HCEC 1CT (cell line): ENCODE measurements at regions not wholly inside any gene's neighbourhood (a gene's known extent, or its start where the extent isn't known, plus 50 kb on each side); places are given as distances from the start of the nearest gene placed in this dataset.
"Not testable (repeated sequence)": the region's sequence is repeated elsewhere in the genome, so short reads cannot be mapped to it uniquely, and the experiment has no call there.

ENCODE experiments used
- DNase-seq: peaks from one replicate; pipeline ENCODE4 v3.0.0-alpha.2; 2017

DNA sequence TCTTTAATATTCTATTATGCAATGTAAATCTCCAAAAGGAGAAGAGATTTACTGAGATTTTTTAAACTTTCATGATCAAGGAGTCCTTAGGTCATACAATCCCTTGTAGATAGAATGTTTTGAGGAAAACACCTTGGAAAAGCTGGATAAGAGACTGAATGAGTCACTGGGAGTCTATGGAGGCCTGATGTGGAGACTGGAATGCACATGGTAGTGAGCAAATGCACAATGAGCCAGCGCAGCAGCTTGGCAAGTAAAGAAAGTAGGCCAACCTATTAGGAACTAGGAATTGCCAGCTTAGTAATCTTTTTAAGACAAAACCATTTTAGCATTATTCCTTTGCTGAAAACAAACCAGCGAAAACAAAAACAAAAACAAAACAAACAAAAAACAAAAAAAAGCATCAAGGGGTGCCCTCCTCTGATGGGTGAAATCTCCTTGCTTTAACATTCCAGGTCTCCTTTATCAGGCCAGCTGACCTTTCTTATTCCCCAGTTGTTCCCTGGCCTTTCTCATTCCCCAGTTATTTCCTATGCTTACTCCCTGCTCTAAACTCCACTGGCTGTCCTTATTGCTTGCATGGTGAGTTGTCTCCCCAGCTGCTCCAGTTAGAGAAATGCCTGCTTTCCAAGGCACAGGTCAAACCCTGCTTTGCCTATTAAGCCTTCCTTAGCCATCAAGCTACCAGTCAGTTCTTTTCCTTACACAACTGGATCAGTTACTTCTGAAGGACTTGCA, 135.8 kb downstream of the PLCE1 start:
- peak; percentile 68 for DNase-seq

DNA sequence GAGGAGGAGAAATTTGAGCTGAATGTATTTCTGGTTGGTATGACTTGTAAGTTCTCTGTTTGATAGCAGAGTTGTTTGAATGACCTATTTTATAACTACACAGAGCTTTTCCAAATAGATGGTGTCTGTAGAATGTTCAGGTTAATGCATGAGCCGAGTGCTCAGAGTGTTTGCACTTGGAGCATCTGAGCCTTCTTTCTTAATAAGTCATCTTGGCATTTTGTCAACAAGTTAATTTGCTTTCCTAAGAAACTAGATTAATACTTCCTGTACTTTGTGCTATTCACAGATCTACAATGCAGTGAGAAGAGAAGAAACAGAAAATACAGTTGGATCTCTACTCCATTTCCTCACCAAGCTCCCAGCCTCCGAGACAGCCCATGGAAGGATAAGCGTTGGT, 138.2 kb downstream of the PLCE1 start:
- peak; percentile 63 for DNase-seq

GRCh38 chr10:94133239-94133638, 139.5 kb downstream of the PLCE1 start:
- no peak for DNase-seq

DNA sequence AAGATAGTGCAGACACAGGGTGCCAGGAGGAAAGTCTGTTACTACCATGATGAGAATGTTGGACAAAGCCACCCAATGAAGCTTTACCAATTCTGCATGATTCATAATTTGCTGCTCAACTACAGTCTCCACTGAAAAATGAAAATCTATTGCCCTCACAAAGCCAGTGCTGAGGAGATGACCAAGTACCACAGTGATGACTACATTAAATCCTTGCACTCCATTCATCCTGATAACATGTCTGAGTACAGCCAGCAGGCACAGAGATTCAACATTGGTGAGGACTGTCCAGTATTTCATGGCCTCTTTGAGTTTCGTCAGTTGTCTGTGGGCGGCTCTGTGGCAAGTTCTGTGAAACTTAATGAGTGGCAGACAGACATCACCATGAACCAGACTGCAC, 144.0 kb downstream of the PLCE1 start:
- DNase-seq, result no peak

- peak; percentile 75 for DNase-seq
Observed at GRCh38 chr10:94138391-94138790, 144.7 kb downstream of the PLCE1 start.

GRCh38 chr10:94143261-94143660, 149.5 kb downstream of the PLCE1 start:
- no peak for DNase-seq

GRCh38 chr10:94146313-94146712, 152.6 kb downstream of the PLCE1 start:
- DNase-seq, result no peak

DNA sequence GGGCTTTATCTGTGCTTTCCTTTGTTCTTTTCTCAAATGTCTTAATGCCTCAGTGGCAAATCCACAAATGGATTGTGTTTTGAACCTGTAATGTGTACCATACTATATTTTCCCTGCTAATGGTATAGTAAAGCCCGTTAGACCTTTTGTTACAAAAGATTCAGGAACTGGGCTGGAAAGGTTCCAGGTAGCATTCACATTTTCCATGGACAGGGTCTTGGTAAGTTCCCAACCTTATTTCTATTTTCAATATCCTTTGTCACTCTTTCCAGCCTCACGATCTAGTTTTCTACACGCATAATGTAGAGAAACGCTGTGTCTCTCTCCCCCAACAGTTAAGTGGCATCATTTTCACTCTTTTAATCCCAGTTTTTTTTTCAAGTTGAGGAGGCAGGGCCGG, 153.0 kb downstream of the PLCE1 start:
- no peak for DNase-seq

DNA sequence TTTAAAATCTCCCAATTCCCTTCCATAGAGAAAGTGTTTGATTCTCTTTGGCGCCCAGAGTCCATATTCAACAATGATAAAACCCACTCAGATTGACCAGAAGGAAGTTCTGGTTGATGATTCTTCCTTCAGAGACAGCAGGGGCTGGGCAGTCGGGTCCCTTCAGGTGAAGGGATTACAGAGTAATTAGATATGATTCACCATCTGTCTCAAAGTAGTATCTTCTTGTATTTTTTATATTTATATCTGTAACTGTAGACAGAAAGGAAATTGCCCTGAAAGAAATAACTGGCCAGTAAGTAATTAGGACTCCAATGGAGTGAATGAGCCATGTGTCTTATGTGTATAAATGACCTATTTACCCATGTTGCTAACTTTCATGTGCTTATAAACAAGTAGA, 156.0 kb downstream of the PLCE1 start:
- DNase-seq, result no peak

DNA sequence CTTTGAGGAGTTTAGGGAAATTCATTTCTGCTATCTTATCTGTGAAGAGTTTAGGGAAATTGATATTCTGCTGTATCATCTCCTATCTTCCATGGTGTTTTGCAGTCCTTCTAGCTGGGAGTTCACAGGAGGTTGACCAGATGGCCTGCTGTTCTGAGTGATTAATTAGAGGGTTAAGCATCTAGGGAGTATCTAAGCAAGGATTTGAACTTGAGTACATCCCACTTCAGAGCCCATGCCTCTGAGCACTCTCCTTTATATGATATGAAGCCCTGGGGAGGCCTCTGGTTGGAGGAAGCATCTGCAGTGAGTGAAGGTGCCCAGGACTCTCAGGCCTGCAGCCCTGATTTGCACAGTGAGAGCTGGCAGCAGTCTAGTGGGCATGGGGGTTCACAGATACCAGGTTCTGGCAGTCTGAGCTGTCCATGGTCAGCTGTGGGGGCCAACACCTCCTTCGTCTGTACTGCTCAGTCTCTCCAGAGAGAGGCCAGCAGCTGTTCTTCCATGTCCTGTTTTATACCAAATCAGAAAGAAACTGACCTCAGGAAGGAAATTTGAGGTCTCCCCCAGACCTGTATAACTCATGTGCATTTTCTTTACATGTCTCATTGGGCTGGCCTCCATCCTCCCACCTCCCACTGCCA, 156.9 kb downstream of the PLCE1 start:
- no peak for DNase-seq

GRCh38 chr10:94155722-94156271, 162.1 kb downstream of the PLCE1 start:
- no peak for DNase-seq

- no peak for DNase-seq
Observed at GRCh38 chr10:94156453-94156852, 162.7 kb downstream of the PLCE1 start.

DNA sequence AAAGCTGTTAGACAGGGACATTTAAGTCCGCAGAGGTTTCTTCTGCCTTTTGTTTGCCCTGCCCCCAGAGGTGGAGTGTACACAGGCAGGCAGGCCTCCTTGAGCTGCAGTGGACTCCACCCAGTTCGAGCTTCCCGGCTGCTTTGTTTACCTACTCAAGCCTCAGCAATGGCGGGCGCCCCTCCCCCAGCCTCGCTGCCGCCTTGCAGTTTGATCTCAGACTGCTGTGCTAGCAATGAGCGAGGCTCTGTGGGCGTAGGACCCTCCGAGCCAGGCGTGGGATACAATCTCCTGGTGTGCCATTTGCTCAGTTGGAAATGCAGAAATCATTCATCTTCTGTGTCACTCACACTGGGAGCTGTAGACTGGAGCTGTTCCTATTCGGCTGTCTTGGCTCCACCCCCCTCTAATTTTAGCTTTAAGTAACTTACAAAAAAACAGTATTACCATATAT, 171.5 kb downstream of the PLCE1 start:
- not testable (repeated sequence) for DNase-seq

DNA sequence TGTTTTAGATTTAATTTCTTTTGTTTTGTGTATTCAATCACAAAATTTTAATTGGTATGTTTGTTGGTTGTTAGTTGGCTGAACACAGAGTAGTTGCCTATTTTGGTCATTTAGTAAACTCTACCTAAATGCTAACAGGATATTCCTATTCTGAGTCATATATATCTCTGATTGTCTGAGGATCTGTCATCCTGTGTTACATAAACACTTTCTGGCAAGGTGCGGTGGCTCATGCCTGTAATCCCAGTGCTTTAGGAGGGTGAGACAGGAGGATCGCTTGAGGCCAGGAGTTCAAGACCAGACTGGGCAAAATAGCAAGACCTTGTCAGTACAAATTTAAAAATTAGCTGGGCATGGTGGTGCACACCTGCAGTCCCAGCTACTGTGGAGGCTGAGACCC, 178.6 kb downstream of the PLCE1 start:
- DNase-seq, result peak; percentile 45

- no peak for DNase-seq
Observed at GRCh38 chr10:94173594-94173993, 179.9 kb downstream of the PLCE1 start.

- peak; percentile 28 for DNase-seq
Observed at GRCh38 chr10:94174838-94175237, 181.1 kb downstream of the PLCE1 start.

DNA sequence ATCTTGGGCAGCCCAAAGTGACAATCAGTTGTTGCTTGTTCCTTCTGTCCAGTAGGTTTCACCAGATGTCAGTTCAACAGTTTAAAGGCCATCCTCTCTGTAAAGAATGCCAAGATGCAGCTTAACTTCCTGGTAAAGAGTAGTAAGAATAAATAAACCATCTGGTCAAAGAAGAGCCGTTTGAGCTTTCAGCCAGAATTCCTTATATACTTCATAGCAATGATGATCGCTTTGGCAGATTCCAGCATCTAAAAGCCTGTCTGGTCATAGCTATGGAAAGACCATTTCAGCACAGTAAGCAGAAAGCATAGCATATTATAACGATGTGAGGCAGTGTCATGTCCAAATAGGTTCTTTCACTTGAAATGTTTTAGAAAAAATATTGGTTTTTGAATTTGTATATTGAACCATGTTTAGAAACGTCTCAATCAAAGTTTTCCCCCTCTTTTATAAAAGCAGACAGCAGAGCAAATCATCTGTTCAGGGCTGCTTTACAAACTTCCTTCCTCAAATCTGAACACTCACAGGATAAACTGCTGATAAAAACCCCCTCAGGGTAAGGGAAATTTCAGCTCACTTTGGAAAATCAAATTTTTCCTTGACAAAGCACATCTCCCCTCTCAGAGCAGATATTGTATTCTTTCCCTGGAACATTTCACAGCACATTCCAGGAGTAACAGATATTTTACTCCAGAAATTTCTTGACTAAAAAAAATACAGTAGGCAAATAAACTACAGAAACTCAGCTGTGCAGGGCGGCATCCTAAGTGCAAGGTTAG, 184.1 kb downstream of the NOC3L start:
- DNase-seq, result no peak

- no peak for DNase-seq
Observed at GRCh38 chr10:94180576-94180975, 182.2 kb downstream of the NOC3L start.

GRCh38 chr10:94183666-94184264, 179.0 kb downstream of the NOC3L start:
- peak; percentile 99 for DNase-seq

DNA sequence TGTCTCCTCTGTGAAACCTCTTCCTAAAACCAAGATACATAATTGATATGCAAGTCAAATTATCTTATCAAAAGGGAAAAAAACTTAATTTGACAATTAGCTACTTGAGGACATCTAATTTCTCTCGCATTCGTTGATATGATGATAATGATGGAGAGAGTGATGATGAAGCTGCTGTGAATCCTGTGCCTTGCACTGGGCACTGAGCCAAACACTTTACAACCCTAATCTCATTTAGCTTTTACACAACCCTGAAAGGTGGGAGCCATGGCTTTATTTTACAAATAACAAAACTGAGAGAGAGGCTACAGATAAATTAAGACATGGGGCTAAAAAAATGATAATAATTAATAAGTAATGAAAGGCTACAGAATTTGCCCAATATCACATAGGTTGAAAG, 176.0 kb downstream of the NOC3L start:
- DNase-seq, result no peak

GRCh38 chr10:94192333-94192732, 170.4 kb downstream of the NOC3L start:
- no peak for DNase-seq

DNA sequence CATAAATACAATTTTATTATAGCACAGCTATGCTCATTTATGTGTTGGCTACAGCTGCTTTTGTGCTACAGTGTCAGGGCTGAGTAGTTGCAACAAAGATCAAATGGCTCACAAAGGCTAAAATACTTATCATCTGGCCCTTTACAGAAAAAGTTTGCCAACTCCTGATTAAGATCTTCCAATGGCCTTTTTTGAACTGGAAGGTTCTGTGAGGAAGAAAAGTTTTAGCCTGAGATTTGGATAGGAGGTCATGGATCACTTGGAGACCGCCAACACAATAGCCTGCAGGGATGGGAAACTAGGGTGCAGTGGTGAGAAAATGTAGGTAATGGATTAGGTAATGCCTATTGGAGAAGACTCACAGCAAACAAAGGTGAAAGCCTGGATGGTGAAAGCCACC, 169.8 kb downstream of the NOC3L start:
- no peak for DNase-seq

- DNase-seq, result peak; percentile 38
Observed at GRCh38 chr10:94193466-94193924, 169.2 kb downstream of the NOC3L start.
